ENCODE measurements at regions not wholly inside any gene's neighbourhood (a gene's known extent, or its start where the extent isn't known, plus 50 kb on each side); places are given as distances from the start of the nearest gene placed in this dataset.

- no peaks in the 10 kb centered on the region for H3K36me3 ChIP-seq
- no peak for TF ChIP-seq CTCF (IDR thresholded peaks at IDR 0.05)
- no peak for TF ChIP-seq POLR2A (IDR thresholded peaks at IDR 0.05; ENCODE audit: low read depth)
- TF ChIP-seq POLR2AphosphoS5 (IDR thresholded peaks at IDR 0.05), result no peak
- TF ChIP-seq EP300 (IDR thresholded peaks at IDR 0.05), result no peak
These were observed 131.3 kb upstream of the KCNMB2 start for GRCh38 chr3:178404961-178405360.

DNA sequence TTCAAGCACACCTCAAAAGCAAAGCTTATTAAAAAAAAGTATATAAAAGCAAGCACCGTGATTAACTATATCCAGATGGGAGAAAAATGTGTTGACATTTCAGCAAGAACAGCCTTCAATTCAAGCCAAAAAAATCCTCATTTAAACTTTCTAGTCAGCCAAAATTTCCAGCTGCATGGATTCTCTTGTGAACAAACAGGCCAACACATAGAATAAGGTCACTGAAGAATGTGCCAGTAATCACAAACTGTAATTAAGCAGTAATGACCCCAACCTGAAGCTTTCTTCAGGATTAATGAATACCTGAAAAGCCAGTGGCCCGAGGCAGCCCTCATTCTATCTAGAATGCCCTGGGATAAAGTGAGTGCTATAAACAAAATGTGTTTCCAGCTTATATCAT is 130.7 kb upstream of the KCNMB2 start:
- H3K9me3 ChIP-seq, result no peaks in the 10 kb centered on the region
- no peaks in the 10 kb centered on the region for H3K36me3 ChIP-seq
- WGBS, result 26% methylated on average over 2 of the region's 2 CpGs
- H3K27ac ChIP-seq (replicated peaks in 1 of 4), result peak overlapping the region in 1 of 4 donors; percentile 23
- H3K4me1 ChIP-seq, result peaks cover 0 to 20% (median 16%) of the 10 kb centered on the region in 4 donors
- TF ChIP-seq CTCF (IDR thresholded peaks at IDR 0.05), result no peak
- no peak for TF ChIP-seq POLR2AphosphoS5 (IDR thresholded peaks at IDR 0.05)
- no peak for TF ChIP-seq EP300 (IDR thresholded peaks at IDR 0.05)
- TF ChIP-seq POLR2A (IDR thresholded peaks at IDR 0.05; ENCODE audit: low read depth), result no peak
- no peak for DNase-seq (ENCODE audit: extremely low spot score)
- no peaks in the 10 kb centered on the region for H3K27me3 ChIP-seq
- intact Hi-C loops (cut with DNase I), result no loop called here
- H3K4me3 ChIP-seq, result no peak overlapping the region

More at GRCh38 chr3:178404961-178405360, 131.3 kb upstream of the KCNMB2 start:
- peaks cover 0 to 20% (median 16%) of the 10 kb centered on the region in 4 donors for H3K4me1 ChIP-seq
- DNase-seq (ENCODE audit: extremely low spot score), result no peak
- H3K9me3 ChIP-seq, result no peaks in the 10 kb centered on the region
- WGBS, result 28% methylated on average over 2 of the region's 2 CpGs
- no peaks in the 10 kb centered on the region for H3K27me3 ChIP-seq
- H3K4me3 ChIP-seq, result no peak overlapping the region
- intact Hi-C loops (cut with DNase I), result no loop called here
- peak overlapping the region in 1 of 4 donors; percentile 23 for H3K27ac ChIP-seq (replicated peaks in 1 of 4)

DNA sequence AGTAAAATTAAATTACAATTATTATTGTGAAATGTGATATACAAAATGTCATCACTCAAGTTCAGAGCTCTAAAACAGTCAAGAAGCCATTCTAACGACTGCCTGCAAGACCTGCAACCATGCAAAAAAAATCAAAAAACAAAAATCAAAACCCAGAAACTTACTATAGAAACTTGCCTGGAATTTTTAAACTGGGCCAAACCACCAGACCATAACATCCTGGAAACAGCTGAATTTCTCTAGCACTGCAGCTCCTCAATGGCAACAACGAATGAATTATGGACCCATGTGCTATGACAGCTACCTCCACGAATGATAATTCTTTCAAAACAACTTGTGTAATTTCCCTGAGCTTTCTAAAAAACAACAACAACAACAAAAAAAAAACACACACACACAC is 130.0 kb upstream of the KCNMB2 start:
- intact Hi-C loops (cut with DNase I), result no loop called here
- H3K9me3 ChIP-seq, result no peaks in the 10 kb centered on the region
- 39% methylated on average over 3 of the region's 3 CpGs for WGBS
- no peak overlapping the region for H3K27ac ChIP-seq (replicated peaks in 1 of 4)
- H3K27me3 ChIP-seq, result no peaks in the 10 kb centered on the region
- peaks cover 0 to 20% (median 16%) of the 10 kb centered on the region in 4 donors for H3K4me1 ChIP-seq
- DNase-seq (ENCODE audit: extremely low spot score), result no peak
- TF ChIP-seq POLR2A (IDR thresholded peaks at IDR 0.05; ENCODE audit: low read depth) (no peak), EP300 (IDR thresholded peaks at IDR 0.05) (no peak), POLR2AphosphoS5 (IDR thresholded peaks at IDR 0.05) (no peak), CTCF (IDR thresholded peaks at IDR 0.05) (no peak)
- H3K4me3 ChIP-seq, result no peak overlapping the region
- no peaks in the 10 kb centered on the region for H3K36me3 ChIP-seq

DNA sequence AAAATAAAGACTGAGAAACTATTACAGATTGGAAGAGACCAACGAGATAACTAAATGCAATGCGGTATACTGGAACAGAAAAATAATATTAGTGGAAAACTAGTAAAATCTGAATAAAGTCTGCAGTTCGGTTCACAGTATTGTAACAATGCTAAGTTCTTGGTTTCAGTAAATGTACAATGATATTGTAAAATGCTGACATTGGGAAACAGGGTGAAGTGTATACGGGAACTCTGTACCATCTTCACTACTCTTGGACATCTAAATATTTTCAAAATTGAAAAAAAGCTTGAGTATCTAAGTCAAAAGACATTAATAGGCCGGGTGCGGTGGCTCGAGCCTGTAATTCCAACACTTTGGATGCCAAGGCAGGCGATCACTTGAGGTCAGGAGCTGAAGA is 120.9 kb upstream of the KCNMB2 start:
- Histone ChIP-seq H3K27me3 (no peaks in the 10 kb centered on the region), H3K27ac (replicated peaks in 1 of 4) (no peak overlapping the region), H3K36me3 (no peaks in the 10 kb centered on the region), H3K9me3 (no peaks in the 10 kb centered on the region), H3K4me1 (peaks cover 0 to 12% (median 10%) of the 10 kb centered on the region in 4 donors), H3K4me3 (no peak overlapping the region)
- TF ChIP-seq POLR2AphosphoS5 (IDR thresholded peaks at IDR 0.05) (no peak), POLR2A (IDR thresholded peaks at IDR 0.05; ENCODE audit: low read depth) (no peak), CTCF (IDR thresholded peaks at IDR 0.05) (no peak), EP300 (IDR thresholded peaks at IDR 0.05) (no peak)
- no peak for DNase-seq (ENCODE audit: extremely low spot score)
- WGBS, result 93% methylated on average over 8 of the region's 8 CpGs
- intact Hi-C loops (cut with DNase I), result no loop called here

GRCh38 chr3:178417736-178418135 is 118.5 kb upstream of the KCNMB2 start:
- Histone ChIP-seq H3K27me3 (no peaks in the 10 kb centered on the region), H3K4me3 (no peak overlapping the region), H3K4me1 (peaks cover 0 to 12% (median 10%) of the 10 kb centered on the region in 4 donors), H3K36me3 (no peaks in the 10 kb centered on the region), H3K9me3 (no peaks in the 10 kb centered on the region), H3K27ac (replicated peaks in 1 of 4) (no peak overlapping the region)
- no peak for DNase-seq (ENCODE audit: extremely low spot score)
- intact Hi-C loops (cut with DNase I), result no loop called here
- TF ChIP-seq POLR2A (IDR thresholded peaks at IDR 0.05; ENCODE audit: low read depth) (no peak), CTCF (IDR thresholded peaks at IDR 0.05) (no peak), POLR2AphosphoS5 (IDR thresholded peaks at IDR 0.05) (no peak), EP300 (IDR thresholded peaks at IDR 0.05) (no peak)
- 95% methylated on average over 4 of the region's 4 CpGs for WGBS
